ENCODE measurements at regions not wholly inside any gene's neighbourhood (a gene's known extent, or its start where the extent isn't known, plus 50 kb on each side); places are given as distances from the start of the nearest gene placed in this dataset.

GRCh38 chr3:80391573-80391972 lies 623.8 kb upstream of the ROBO1 start:
- Mint-ChIP-seq H3K9me3 (no peaks in the 10 kb centered on the region), H3K4me3 (no peak overlapping the region), H3K27ac (no peak overlapping the region), H3K36me3 (no peaks in the 10 kb centered on the region), H3K4me1 (ENCODE audit: unreplicated experiment) (no peaks in the 10 kb centered on the region), H3K27me3 (no peaks in the 10 kb centered on the region)
- no peak for DNase-seq (ENCODE audit: extremely low spot score, unreplicated experiment)
- TF ChIP-seq, protein P1, sequence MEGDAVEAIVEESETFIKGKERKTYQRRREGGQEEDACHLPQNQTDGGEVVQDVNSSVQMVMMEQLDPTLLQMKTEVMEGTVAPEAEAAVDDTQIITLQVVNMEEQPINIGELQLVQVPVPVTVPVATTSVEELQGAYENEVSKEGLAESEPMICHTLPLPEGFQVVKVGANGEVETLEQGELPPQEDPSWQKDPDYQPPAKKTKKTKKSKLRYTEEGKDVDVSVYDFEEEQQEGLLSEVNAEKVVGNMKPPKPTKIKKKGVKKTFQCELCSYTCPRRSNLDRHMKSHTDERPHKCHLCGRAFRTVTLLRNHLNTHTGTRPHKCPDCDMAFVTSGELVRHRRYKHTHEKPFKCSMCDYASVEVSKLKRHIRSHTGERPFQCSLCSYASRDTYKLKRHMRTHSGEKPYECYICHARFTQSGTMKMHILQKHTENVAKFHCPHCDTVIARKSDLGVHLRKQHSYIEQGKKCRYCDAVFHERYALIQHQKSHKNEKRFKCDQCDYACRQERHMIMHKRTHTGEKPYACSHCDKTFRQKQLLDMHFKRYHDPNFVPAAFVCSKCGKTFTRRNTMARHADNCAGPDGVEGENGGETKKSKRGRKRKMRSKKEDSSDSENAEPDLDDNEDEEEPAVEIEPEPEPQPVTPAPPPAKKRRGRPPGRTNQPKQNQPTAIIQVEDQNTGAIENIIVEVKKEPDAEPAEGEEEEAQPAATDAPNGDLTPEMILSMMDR (conservative IDR thresholded peaks at IDR 0.05) = no peak

GRCh38 chr3:80384811-80385210 lies 617.0 kb upstream of the ROBO1 start:
- Mint-ChIP-seq H3K9me3 (no peaks in the 10 kb centered on the region), H3K4me1 (ENCODE audit: unreplicated experiment) (no peaks in the 10 kb centered on the region), H3K27me3 (no peaks in the 10 kb centered on the region), H3K36me3 (no peaks in the 10 kb centered on the region), H3K4me3 (no peak overlapping the region), H3K27ac (no peak overlapping the region)
- no peak for DNase-seq (ENCODE audit: extremely low spot score, unreplicated experiment)
- TF ChIP-seq, protein P1 (conservative IDR thresholded peaks at IDR 0.05) = no peak

DNA sequence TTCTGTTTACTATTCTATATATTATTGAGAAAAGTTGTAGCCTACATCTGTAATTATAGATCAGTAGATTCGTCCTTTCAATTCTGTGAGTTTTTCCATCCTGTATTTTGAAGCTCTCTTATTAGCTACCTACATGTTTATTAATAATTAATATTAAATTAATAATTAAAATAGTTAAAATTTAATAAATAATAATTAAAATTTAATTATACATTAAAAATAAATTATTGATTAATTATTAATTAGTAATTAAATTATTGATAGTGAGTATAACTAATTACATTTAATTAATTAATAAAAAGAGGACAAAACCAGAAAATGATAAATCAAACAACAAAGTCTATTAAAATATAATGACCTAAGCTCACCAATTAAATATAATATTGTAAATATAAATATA lies 606.6 kb upstream of the ROBO1 start:
- no peaks in the 10 kb centered on the region for H3K27me3 Mint-ChIP-seq
- no peaks in the 10 kb centered on the region for H3K4me1 Mint-ChIP-seq (ENCODE audit: unreplicated experiment)

DNA sequence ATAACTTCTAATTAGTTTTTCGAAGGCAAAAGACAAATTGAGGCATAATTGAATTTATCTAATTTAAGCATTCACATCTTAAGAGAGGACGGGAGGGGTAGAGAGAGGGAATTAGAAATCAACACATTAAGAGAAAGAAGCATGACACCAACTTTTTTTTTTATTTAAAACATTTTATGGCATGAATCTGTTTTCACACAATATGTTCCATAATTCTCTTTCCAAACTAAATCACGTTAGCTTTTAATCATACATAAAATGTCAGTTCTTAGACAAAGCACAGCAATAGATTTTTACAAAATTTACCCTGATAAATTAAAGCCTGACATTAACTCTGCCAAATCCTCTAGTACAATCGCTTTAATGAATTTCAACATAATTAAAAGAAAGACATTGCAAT lies 600.8 kb upstream of the ROBO1 start:
- Mint-ChIP-seq H3K4me1 (ENCODE audit: unreplicated experiment) (no peaks in the 10 kb centered on the region), H3K4me3 (no peak overlapping the region), H3K27ac (no peak overlapping the region), H3K27me3 (no peaks in the 10 kb centered on the region), H3K9me3 (no peaks in the 10 kb centered on the region), H3K36me3 (no peaks in the 10 kb centered on the region)
- TF ChIP-seq, protein P1 (conservative IDR thresholded peaks at IDR 0.05) = no peak
- DNase-seq (ENCODE audit: extremely low spot score, unreplicated experiment) = no peak

More for the DNA sequence above, 606.6 kb upstream of the ROBO1 start:
- no peak overlapping the region for H3K4me3 Mint-ChIP-seq
- DNase-seq (ENCODE audit: extremely low spot score, unreplicated experiment) = no peak
- no peaks in the 10 kb centered on the region for H3K9me3 Mint-ChIP-seq
- TF ChIP-seq, protein P1 (conservative IDR thresholded peaks at IDR 0.05) = no peak
- no peaks in the 10 kb centered on the region for H3K36me3 Mint-ChIP-seq
- no peak overlapping the region for H3K27ac Mint-ChIP-seq

- TF ChIP-seq, protein P1 (conservative IDR thresholded peaks at IDR 0.05) = no peak
- H3K9me3 Mint-ChIP-seq = no peaks in the 10 kb centered on the region
- no peak overlapping the region for H3K4me3 Mint-ChIP-seq
- H3K4me1 Mint-ChIP-seq (ENCODE audit: unreplicated experiment) = no peaks in the 10 kb centered on the region
- no peaks in the 10 kb centered on the region for H3K36me3 Mint-ChIP-seq
- no peak for DNase-seq (ENCODE audit: extremely low spot score, unreplicated experiment)
- H3K27me3 Mint-ChIP-seq = no peaks in the 10 kb centered on the region
- no peak overlapping the region for H3K27ac Mint-ChIP-seq
Measured at GRCh38 chr3:80366808-80367548, 599.2 kb upstream of the ROBO1 start.
